Testis (tissue), 2 donors: ENCODE measurements at regions not wholly inside any gene's neighbourhood (a gene's known extent, or its start where the extent isn't known, plus 50 kb on each side); places are given as distances from the start of the nearest gene placed in this dataset.

Experiments
- DNase-seq: peaks from one replicate; pipeline ENCODE4 v3.0.0-alpha.2; 2019
- H3K27ac ChIP-seq, 2 donors: fragments of 200-600 bp; sonication (generic); one replicate each; pipeline ENCODE4 v1.5.1; 2019
- H3K27me3 ChIP-seq: fragments of 200-600 bp; sonication (generic); one replicate; pipeline ENCODE4 v1.5.1; 2019
- H3K36me3 ChIP-seq: fragments of 200-600 bp; sonication (generic); one replicate; pipeline ENCODE4 v1.5.1; 2017; ENCODE audit warnings: low read depth; ENCODE audit errors: missing control alignments
- H3K4me1 ChIP-seq: fragments of 200-600 bp; sonication (generic); one replicate; pipeline ENCODE4 v1.5.1; 2019
- H3K4me3 ChIP-seq, 2 donors: fragments of 200-600 bp; sonication (generic); one replicate each; pipeline ENCODE4 v1.5.1; 2017 to 2019
- H3K9me3 ChIP-seq: fragments of 200-600 bp; sonication (generic); one replicate; pipeline ENCODE4 v1.5.1; 2017
- CTCF ChIP-seq, 3 experiments: fragments of 450-650 bp in 2 of 3; fragments of 200-600 bp in 1 of 3; sonication (generic) in 1 of 3; IDR thresholded peaks; one replicate each; pipeline ENCODE4 v1.5.1; 2016 to 2019; ENCODE audit warnings: antibody characterized with exemption in 3 of 3, mild to moderate bottlenecking in 2 of 3, moderate library complexity in 1 of 3
- POLR2A ChIP-seq: fragments of 450-650 bp; IDR thresholded peaks from one replicate; pipeline ENCODE4 v1.6.1; 2017; ENCODE audit warnings: antibody characterized with exemption, mild to moderate bottlenecking, moderate library complexity
- WGBS, 2 donors: methylation state at CpG; one replicate each; pipeline ENCODE4 v1.1.5; 2018; 5-methylcytosine and 5-hydroxymethylcytosine counted together
- intact Hi-C: fragments of 100-400 bp; cut with DNase I; formaldehyde crosslinking; loops from one replicate; pipeline ENCODE4 v1.15.1; 2023; ENCODE audit warnings: low total_unique reads

GRCh38 chr11:127138613-127139012 is 138.0 kb upstream of the KIRREL3 start:
- TF ChIP-seq POLR2A (no peak), CTCF (IDR thresholded peaks at IDR 0.05) (no peak)
- Histone ChIP-seq H3K27ac (no peak overlapping the region), H3K27me3 (no peaks in the 10 kb centered on the region), H3K9me3 (no peaks in the 10 kb centered on the region), H3K4me3 (no peak overlapping the region), H3K4me1 (no peaks in the 10 kb centered on the region), H3K36me3 (no peaks in the 10 kb centered on the region)
- DNase-seq, result no peak
- WGBS, 2 donors, result 69 to 75% methylated on average over 3 of the region's 3 CpGs
- intact Hi-C loops, result no loop called here

GRCh38 chr11:127137771-127138280 is 137.3 kb upstream of the KIRREL3 start:
- no peaks in the 10 kb centered on the region for H3K36me3 ChIP-seq
- intact Hi-C loops, result no loop called here
- no peak overlapping the region for H3K27ac ChIP-seq
- H3K4me3 ChIP-seq, result no peak overlapping the region
- 29% methylated on average over 15 of the region's 15 CpGs for WGBS, 2 donors
- no peak for DNase-seq
- no peaks in the 10 kb centered on the region for H3K9me3 ChIP-seq
- no peaks in the 10 kb centered on the region for H3K4me1 ChIP-seq
- TF ChIP-seq POLR2A, result no peak
- TF ChIP-seq CTCF (IDR thresholded peaks at IDR 0.05), result no peak
- H3K27me3 ChIP-seq, result no peaks in the 10 kb centered on the region

- no peak for DNase-seq
- Histone ChIP-seq H3K4me3 (no peak overlapping the region), H3K27ac (no peak overlapping the region), H3K4me1 (no peaks in the 10 kb centered on the region), H3K9me3 (no peaks in the 10 kb centered on the region), H3K27me3 (no peaks in the 10 kb centered on the region), H3K36me3 (no peaks in the 10 kb centered on the region)
- TF ChIP-seq CTCF (IDR thresholded peaks at IDR 0.05) (no peak), POLR2A (no peak)
- WGBS, 2 donors, result 84 to 96% methylated on average over 6 of the region's 6 CpGs
- intact Hi-C loops, result no loop called here
Observed at GRCh38 chr11:127136438-127136837, 135.9 kb upstream of the KIRREL3 start.

- intact Hi-C loops, result no loop called here
- H3K27ac ChIP-seq, result no peak overlapping the region
- H3K9me3 ChIP-seq, result no peaks in the 10 kb centered on the region
- DNase-seq, result no peak
- TF ChIP-seq CTCF (IDR thresholded peaks at IDR 0.05), result no peak
- TF ChIP-seq POLR2A, result no peak
- no peaks in the 10 kb centered on the region for H3K4me1 ChIP-seq
- WGBS, 2 donors, result 91 to 92% methylated on average over 3 of the region's 3 CpGs
- no peak overlapping the region for H3K4me3 ChIP-seq
- no peaks in the 10 kb centered on the region for H3K27me3 ChIP-seq
- no peaks in the 10 kb centered on the region for H3K36me3 ChIP-seq
Observed at GRCh38 chr11:127135256-127135655, 134.7 kb upstream of the KIRREL3 start.

- WGBS, 2 donors, result 73 to 85% methylated on average over 6 of the region's 6 CpGs
- H3K4me3 ChIP-seq, result no peak overlapping the region
- no peaks in the 10 kb centered on the region for H3K9me3 ChIP-seq
- intact Hi-C loops, result no loop called here
- no peaks in the 10 kb centered on the region for H3K4me1 ChIP-seq
- no peak overlapping the region for H3K27ac ChIP-seq
- no peaks in the 10 kb centered on the region for H3K36me3 ChIP-seq
- no peak for DNase-seq
- TF ChIP-seq CTCF (IDR thresholded peaks at IDR 0.05) (no peak), POLR2A (no peak)
- H3K27me3 ChIP-seq, result no peaks in the 10 kb centered on the region
Observed at GRCh38 chr11:127133061-127133460, 132.5 kb upstream of the KIRREL3 start.
